ENCODE measurements at regions not wholly inside any gene's neighbourhood (a gene's known extent, or its start where the extent isn't known, plus 50 kb on each side); places are given as distances from the start of the nearest gene placed in this dataset.

- TF ChIP-seq POLR2A (IDR thresholded peaks at IDR 0.05; ENCODE audit: low read length): no peak
- TF ChIP-seq GATA1 (IDR thresholded peaks at IDR 0.05; ENCODE audit: low read depth, low read length): no peak
Observed at GRCh38 chr11:37050311-37050710, 452.3 kb upstream of the RAG2 start.
